HEK293T (cell line): ENCODE measurements at regions not wholly inside any gene's neighbourhood (a gene's known extent, or its start where the extent isn't known, plus 50 kb on each side); places are given as distances from the start of the nearest gene placed in this dataset.

Experiments used
- CTCF ChIA-PET: fragments of 350-600 bp; formaldehyde crosslinking; extraction: SDS; loops from one replicate; lab custom pipeline; 2021; ENCODE audit warnings: antibody characterized with exemption, inconsistent platforms; lab: Yijun Ruan, JAX
- POLR2A ChIA-PET: fragments of 350-600 bp; formaldehyde crosslinking; extraction: SDS; loops from one replicate; lab custom pipeline; 2020; ENCODE audit warnings: antibody characterized with exemption, inconsistent platforms; lab: Yijun Ruan, JAX
- DNase-seq: peaks from one replicate; pipeline ENCODE4 v3.0.0; 2012; ENCODE audit warnings: mixed read lengths; ENCODE audit errors: extremely low spot score
- ARNT ChIP-seq: fragments of 450-650 bp; IDR thresholded peaks from 2 replicates; pipeline ENCODE4 v1.6.1; 2017; ENCODE audit warnings: mild to moderate bottlenecking
- BHLHE40 ChIP-seq: fragments of 450-650 bp; IDR thresholded peaks from 2 replicates; pipeline ENCODE4 v1.6.1; 2016; ENCODE audit warnings: mild to moderate bottlenecking, moderate library complexity, borderline replicate concordance
- CTBP1 ChIP-seq: fragments of 450-650 bp; IDR thresholded peaks from 2 replicates; pipeline ENCODE4 v1.6.1; 2016; ENCODE audit warnings: borderline replicate concordance
- ELF4 ChIP-seq: fragments of 450-650 bp; IDR thresholded peaks from 2 replicates; pipeline ENCODE4 v1.6.1; 2017; ENCODE audit warnings: antibody characterized with exemption
- FOXA1 ChIP-seq: fragments of 450-650 bp; IDR thresholded peaks from 2 replicates; pipeline ENCODE4 v1.6.1; 2016; ENCODE audit warnings: mild to moderate bottlenecking
- FOXK2 ChIP-seq: fragments of 450-650 bp; IDR thresholded peaks from 2 replicates; pipeline ENCODE4 v1.6.1; 2016; ENCODE audit warnings: mild to moderate bottlenecking
- FOXM1 ChIP-seq: fragments of 450-650 bp; IDR thresholded peaks from 2 replicates; pipeline ENCODE4 v1.6.1; 2017; ENCODE audit warnings: mild to moderate bottlenecking, borderline replicate concordance
- HDGF ChIP-seq: fragments of 450-650 bp; IDR thresholded peaks from 2 replicates; pipeline ENCODE4 v1.6.1; 2017; ENCODE audit warnings: antibody characterized with exemption, borderline replicate concordance
- L3MBTL2 ChIP-seq: fragments of 450-650 bp; conservative IDR thresholded peaks from 2 replicates; pipeline ENCODE4 v1.6.1; 2016; ENCODE audit warnings: mild to moderate bottlenecking
- LEF1 ChIP-seq: fragments of 450-650 bp; IDR thresholded peaks from 2 replicates; pipeline ENCODE4 v1.6.1; 2017; ENCODE audit warnings: mild to moderate bottlenecking, borderline replicate concordance
- NFRKB ChIP-seq: fragments of 450-650 bp; IDR thresholded peaks from 2 replicates; pipeline ENCODE4 v1.6.1; 2016; ENCODE audit warnings: mild to moderate bottlenecking, moderate library complexity
- PKNOX1 ChIP-seq: fragments of 450-650 bp; IDR thresholded peaks from 2 replicates; pipeline ENCODE4 v1.6.1; 2016
- SP1 ChIP-seq: fragments of 450-650 bp; IDR thresholded peaks from 2 replicates; pipeline ENCODE4 v1.6.1; 2017
- SUZ12 ChIP-seq: fragments of 450-650 bp; IDR thresholded peaks from 2 replicates; pipeline ENCODE4 v1.6.1; 2016; ENCODE audit warnings: mild to moderate bottlenecking
- TARDBP ChIP-seq: fragments of 450-650 bp; IDR thresholded peaks from 2 replicates; pipeline ENCODE4 v1.6.1; 2016
- ZNF384 ChIP-seq: fragments of 450-650 bp; IDR thresholded peaks from 2 replicates; pipeline ENCODE4 v1.6.1; 2016

- DNase-seq = no peak
- POLR2A ChIA-PET = no interaction called here
- CTCF ChIA-PET = no interaction called here
- no peak for TF ChIP-seq FOXA1
- TF ChIP-seq LEF1 = no peak
- no peak for TF ChIP-seq BHLHE40
- TF ChIP-seq NFRKB = no peak
- TF ChIP-seq HDGF = no peak
- no peak for TF ChIP-seq CTBP1
- no peak for TF ChIP-seq FOXM1
- TF ChIP-seq ARNT = no peak
- no peak for TF ChIP-seq SUZ12
- TF ChIP-seq ELF4 = no peak
- TF ChIP-seq ZNF384 = no peak
Measured at GRCh38 chr6:113361014-113361645, 496.0 kb upstream of the MARCKS start.

- DNase-seq = no peak
Measured at GRCh38 chr6:113362301-113363047, 494.7 kb upstream of the MARCKS start.

GRCh38 chr6:113363048-113363798, 493.9 kb upstream of the MARCKS start:
- POLR2A ChIA-PET = no interaction called here
- DNase-seq = no peak

More at GRCh38 chr6:113362301-113363047, 494.7 kb upstream of the MARCKS start:
- TF ChIP-seq FOXK2 = no peak
- TF ChIP-seq L3MBTL2 = no peak
- TF ChIP-seq ZNF384 = no peak
- CTCF ChIA-PET = interaction anchor here (1.0 kb wide), 1 partner anchor 9 kb away, joined by 5 read pairs; no protein-coding TSS in a partner anchor
- POLR2A ChIA-PET = no interaction called here

GRCh38 chr6:113363866-113364265, 493.3 kb upstream of the MARCKS start:
- DNase-seq = no peak
- no peak for TF ChIP-seq FOXM1
- TF ChIP-seq ARNT = no peak
- TF ChIP-seq TARDBP = no peak
- ChIA-PET POLR2A (no interaction called here), CTCF (no interaction called here)

More at GRCh38 chr6:113363048-113363798, 493.9 kb upstream of the MARCKS start:
- TF ChIP-seq HDGF (no peak), NFRKB (no peak)
- CTCF ChIA-PET = interaction anchor here (1.0 kb wide), 1 partner anchor 8 kb away, joined by 5 read pairs; no protein-coding TSS in a partner anchor

GRCh38 chr6:113364766-113365165, 492.4 kb upstream of the MARCKS start:
- TF ChIP-seq NFRKB = no peak
- TF ChIP-seq L3MBTL2 = no peak
- TF ChIP-seq ZNF384 = no peak
- TF ChIP-seq LEF1 = no peak
- TF ChIP-seq CTBP1 = no peak
- TF ChIP-seq FOXM1 = no peak
- no peak for TF ChIP-seq SUZ12
- TF ChIP-seq ARNT = no peak
- no peak for TF ChIP-seq FOXA1
- no peak for TF ChIP-seq SP1
- no peak for TF ChIP-seq HDGF
- TF ChIP-seq ELF4 = no peak
- no peak for TF ChIP-seq TARDBP
- no peak for TF ChIP-seq BHLHE40
- no peak for TF ChIP-seq PKNOX1
- TF ChIP-seq FOXK2 = no peak
- ChIA-PET CTCF (interaction anchor here (0.9 kb wide), 1 partner anchor 494 kb away, joined by 3 read pairs; no protein-coding TSS in a partner anchor), POLR2A (no interaction called here)
- DNase-seq = no peak

- ChIA-PET POLR2A (no interaction called here), CTCF (interaction anchor here (0.9 kb wide), 1 partner anchor 493 kb away, joined by 3 read pairs; no protein-coding TSS in a partner anchor)
- no peak for DNase-seq
- TF ChIP-seq FOXA1 (no peak), CTBP1 (no peak), L3MBTL2 (no peak), SUZ12 (no peak), PKNOX1 (no peak), ELF4 (no peak)
Measured at GRCh38 chr6:113365191-113365590, 492.0 kb upstream of the MARCKS start.

- ChIA-PET POLR2A (no interaction called here), CTCF (no interaction called here)
- DNase-seq = no peak
- TF ChIP-seq ELF4 (no peak), ZNF384 (no peak), FOXK2 (no peak), CTBP1 (no peak)
Measured at GRCh38 chr6:113366505-113366904, 490.6 kb upstream of the MARCKS start.
